Neural cell (in vitro differentiated cells): ENCODE measurements at regions not wholly inside any gene's neighbourhood (a gene's known extent, or its start where the extent isn't known, plus 50 kb on each side); places are given as distances from the start of the nearest gene placed in this dataset.

ENCODE experiments used
- H2AFZ ChIP-seq: fragments of 200-600, 300-800 bp; sonication (generic), shearing (Covaris generic); 2 replicates; pipeline ENCODE4 v1.6.0; 2014; ENCODE audit warnings: low read depth, mild to moderate bottlenecking, antibody characterized with exemption, low read length, moderate library complexity
- H3F3A ChIP-seq: fragments of 200-600 bp; shearing (Covaris generic); 2 replicates; pipeline ENCODE4 v1.6.1; 2016; ENCODE audit warnings: mild to moderate bottlenecking, moderate library complexity, mixed read lengths, antibody characterized with exemption, low read length; ENCODE audit not compliant: insufficient read depth, poor library complexity, severe bottlenecking
- H3K27ac ChIP-seq: fragments of 200-600, 300-800 bp; sonication (generic), shearing (Covaris generic); 2 replicates; pipeline ENCODE4 v1.5.1; 2014; ENCODE audit warnings: mild to moderate bottlenecking, low read length, moderate library complexity
- H3K27me3 ChIP-seq: fragments of 300-800, 200-600 bp; sonication (generic), shearing (Covaris generic); 2 replicates; pipeline ENCODE4 v1.6.0; 2014; ENCODE audit warnings: mild to moderate bottlenecking, low read depth, low read length, moderate library complexity; ENCODE audit not compliant: insufficient read depth
- H3K36me3 ChIP-seq: fragments of 300-800, 200-600 bp; sonication (generic), shearing (Covaris generic); 2 replicates; pipeline ENCODE4 v1.5.1; 2014; ENCODE audit warnings: mild to moderate bottlenecking, antibody characterized with exemption, low read length, moderate library complexity; ENCODE audit not compliant: insufficient read depth
- H3K4me2 ChIP-seq: fragments of 300-800, 200-600 bp; sonication (generic), shearing (Covaris generic); 2 replicates; pipeline ENCODE4 v1.6.0; 2014; ENCODE audit warnings: mild to moderate bottlenecking, low read length
- H3K4me3 ChIP-seq: fragments of 300-800, 200-600 bp; sonication (generic), shearing (Covaris generic); 2 replicates; pipeline ENCODE4 v1.5.1; 2014; ENCODE audit warnings: mild to moderate bottlenecking, low read length, moderate library complexity
- H3K79me2 ChIP-seq: fragments of 200-600 bp; shearing (Covaris generic); replicated peaks from 2 replicates; pipeline ENCODE4 v1.6.0; 2014; ENCODE audit warnings: mild to moderate bottlenecking, low read length, moderate library complexity; ENCODE audit not compliant: insufficient read depth
- H3K9ac ChIP-seq: fragments of 300-800, 200-600 bp; sonication (generic), shearing (Covaris generic); 2 replicates; pipeline ENCODE4 v1.6.1; 2016; ENCODE audit warnings: mild to moderate bottlenecking, low read length, mixed read lengths
- H3K9me2 ChIP-seq: fragments of 200-600 bp; shearing (Covaris generic); 2 replicates; pipeline ENCODE4 v1.6.1; 2016; ENCODE audit warnings: mild to moderate bottlenecking, low read length, mixed read lengths; ENCODE audit not compliant: insufficient read depth
- H3K9me3 ChIP-seq: fragments of 200-600, 300-800 bp; sonication (generic), shearing (Covaris generic); 2 replicates; pipeline ENCODE4 v1.6.1; 2016; ENCODE audit warnings: mild to moderate bottlenecking, mixed run types, low read length, moderate library complexity, mixed read lengths
- H4K20me1 ChIP-seq: fragments of 200-600 bp; shearing (Covaris generic); 2 replicates; pipeline ENCODE4 v1.6.1; 2016; ENCODE audit warnings: mild to moderate bottlenecking, mixed run types; ENCODE audit not compliant: insufficient read depth
- EP300 ChIP-seq: fragments of 450-650 bp; conservative IDR thresholded peaks from 2 replicates; pipeline ENCODE4 v1.6.1; 2014; ENCODE audit warnings: antibody characterized with exemption, mild to moderate bottlenecking, moderate library complexity; ENCODE audit not compliant: poor library complexity, severe bottlenecking
- EZH2 ChIP-seq: fragments of 200-600, 300-800 bp; shearing (Covaris generic), sonication (generic); IDR thresholded peaks from 2 replicates; pipeline ENCODE4 v1.6.1; 2014; ENCODE audit warnings: antibody characterized with exemption, low read length, borderline replicate concordance, mild to moderate bottlenecking; ENCODE audit not compliant: insufficient read depth, poor library complexity, severe bottlenecking
- MXI1 ChIP-seq: fragments of 450-650 bp; conservative IDR thresholded peaks from 2 replicates; pipeline ENCODE4 v1.6.1; 2014; ENCODE audit warnings: antibody characterized with exemption, mild to moderate bottlenecking; ENCODE audit not compliant: poor library complexity, severe bottlenecking
- POLR2AphosphoS5 ChIP-seq: IDR thresholded peaks from 2 replicates; pipeline ENCODE4 v1.6.1; 2012
- RAD21 ChIP-seq: fragments of 450-650 bp; conservative IDR thresholded peaks from 2 replicates; pipeline ENCODE4 v1.6.1; 2014; ENCODE audit warnings: antibody characterized with exemption, mild to moderate bottlenecking, moderate library complexity
- SMC3 ChIP-seq: fragments of 450-650 bp; conservative IDR thresholded peaks from 2 replicates; pipeline ENCODE4 v1.6.1; 2014; ENCODE audit warnings: antibody characterized with exemption, mild to moderate bottlenecking, moderate library complexity; ENCODE audit not compliant: poor library complexity
- TAF1 ChIP-seq: IDR thresholded peaks from 2 replicates; pipeline ENCODE4 v1.6.1; 2012; ENCODE audit warnings: low read depth
- TF ChIP-seq, protein P1 (sequence below): fragments of 450-650 bp; IDR thresholded peaks from 2 replicates; pipeline ENCODE4 v1.5.1; 2014; ENCODE audit warnings: antibody characterized with exemption, mild to moderate bottlenecking, moderate library complexity; ENCODE audit not compliant: poor library complexity, severe bottlenecking
- TF ChIP-seq, protein P2 (sequence below): IDR thresholded peaks from 2 replicates; pipeline ENCODE4 v1.6.1; 2012; ENCODE audit warnings: borderline replicate concordance

DNA sequence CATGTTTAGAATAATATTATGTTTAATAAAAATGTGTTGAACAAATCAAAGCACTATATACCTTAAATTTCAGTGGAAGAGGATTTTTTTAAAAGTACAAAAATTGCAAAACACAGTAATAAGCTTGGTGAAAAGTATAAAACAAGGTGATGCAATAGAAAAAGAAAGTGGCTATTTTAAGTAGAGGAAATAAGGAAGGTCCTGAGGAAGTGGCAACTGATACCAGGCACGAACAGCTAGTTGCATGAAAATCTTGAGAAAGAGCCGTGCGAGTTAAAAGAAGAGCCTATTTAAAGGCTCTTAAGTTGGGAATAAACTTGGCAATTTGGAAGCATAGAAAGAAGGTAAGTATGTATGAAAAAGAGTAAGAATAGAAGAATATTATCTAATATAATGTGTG, 1679.3 kb downstream of the LRRC4C start:
- no peaks in the 10 kb centered on the region for H4K20me1 ChIP-seq
- H3F3A ChIP-seq = no peaks in the 10 kb centered on the region
- H3K4me2 ChIP-seq = no peak overlapping the region
- H3K27ac ChIP-seq = no peak overlapping the region
- no peak overlapping the region for H2AFZ ChIP-seq
- TF ChIP-seq, protein P1, sequence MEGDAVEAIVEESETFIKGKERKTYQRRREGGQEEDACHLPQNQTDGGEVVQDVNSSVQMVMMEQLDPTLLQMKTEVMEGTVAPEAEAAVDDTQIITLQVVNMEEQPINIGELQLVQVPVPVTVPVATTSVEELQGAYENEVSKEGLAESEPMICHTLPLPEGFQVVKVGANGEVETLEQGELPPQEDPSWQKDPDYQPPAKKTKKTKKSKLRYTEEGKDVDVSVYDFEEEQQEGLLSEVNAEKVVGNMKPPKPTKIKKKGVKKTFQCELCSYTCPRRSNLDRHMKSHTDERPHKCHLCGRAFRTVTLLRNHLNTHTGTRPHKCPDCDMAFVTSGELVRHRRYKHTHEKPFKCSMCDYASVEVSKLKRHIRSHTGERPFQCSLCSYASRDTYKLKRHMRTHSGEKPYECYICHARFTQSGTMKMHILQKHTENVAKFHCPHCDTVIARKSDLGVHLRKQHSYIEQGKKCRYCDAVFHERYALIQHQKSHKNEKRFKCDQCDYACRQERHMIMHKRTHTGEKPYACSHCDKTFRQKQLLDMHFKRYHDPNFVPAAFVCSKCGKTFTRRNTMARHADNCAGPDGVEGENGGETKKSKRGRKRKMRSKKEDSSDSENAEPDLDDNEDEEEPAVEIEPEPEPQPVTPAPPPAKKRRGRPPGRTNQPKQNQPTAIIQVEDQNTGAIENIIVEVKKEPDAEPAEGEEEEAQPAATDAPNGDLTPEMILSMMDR = no peak
- TF ChIP-seq MXI1 (no peak), POLR2AphosphoS5 (no peak), RAD21 (no peak), TAF1 (no peak), EZH2 (no peak), SMC3 (no peak), EP300 (no peak)
- TF ChIP-seq, protein P2, sequence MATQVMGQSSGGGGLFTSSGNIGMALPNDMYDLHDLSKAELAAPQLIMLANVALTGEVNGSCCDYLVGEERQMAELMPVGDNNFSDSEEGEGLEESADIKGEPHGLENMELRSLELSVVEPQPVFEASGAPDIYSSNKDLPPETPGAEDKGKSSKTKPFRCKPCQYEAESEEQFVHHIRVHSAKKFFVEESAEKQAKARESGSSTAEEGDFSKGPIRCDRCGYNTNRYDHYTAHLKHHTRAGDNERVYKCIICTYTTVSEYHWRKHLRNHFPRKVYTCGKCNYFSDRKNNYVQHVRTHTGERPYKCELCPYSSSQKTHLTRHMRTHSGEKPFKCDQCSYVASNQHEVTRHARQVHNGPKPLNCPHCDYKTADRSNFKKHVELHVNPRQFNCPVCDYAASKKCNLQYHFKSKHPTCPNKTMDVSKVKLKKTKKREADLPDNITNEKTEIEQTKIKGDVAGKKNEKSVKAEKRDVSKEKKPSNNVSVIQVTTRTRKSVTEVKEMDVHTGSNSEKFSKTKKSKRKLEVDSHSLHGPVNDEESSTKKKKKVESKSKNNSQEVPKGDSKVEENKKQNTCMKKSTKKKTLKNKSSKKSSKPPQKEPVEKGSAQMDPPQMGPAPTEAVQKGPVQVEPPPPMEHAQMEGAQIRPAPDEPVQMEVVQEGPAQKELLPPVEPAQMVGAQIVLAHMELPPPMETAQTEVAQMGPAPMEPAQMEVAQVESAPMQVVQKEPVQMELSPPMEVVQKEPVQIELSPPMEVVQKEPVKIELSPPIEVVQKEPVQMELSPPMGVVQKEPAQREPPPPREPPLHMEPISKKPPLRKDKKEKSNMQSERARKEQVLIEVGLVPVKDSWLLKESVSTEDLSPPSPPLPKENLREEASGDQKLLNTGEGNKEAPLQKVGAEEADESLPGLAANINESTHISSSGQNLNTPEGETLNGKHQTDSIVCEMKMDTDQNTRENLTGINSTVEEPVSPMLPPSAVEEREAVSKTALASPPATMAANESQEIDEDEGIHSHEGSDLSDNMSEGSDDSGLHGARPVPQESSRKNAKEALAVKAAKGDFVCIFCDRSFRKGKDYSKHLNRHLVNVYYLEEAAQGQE = no peak
- H3K27me3 ChIP-seq = no peaks in the 10 kb centered on the region
- H3K4me3 ChIP-seq = no peak overlapping the region
- no peaks in the 10 kb centered on the region for H3K36me3 ChIP-seq
- no peak overlapping the region for H3K9ac ChIP-seq
- H3K9me3 ChIP-seq = no peaks in the 10 kb centered on the region
- no peaks in the 10 kb centered on the region for H3K79me2 ChIP-seq
- no peaks in the 10 kb centered on the region for H3K9me2 ChIP-seq

DNA sequence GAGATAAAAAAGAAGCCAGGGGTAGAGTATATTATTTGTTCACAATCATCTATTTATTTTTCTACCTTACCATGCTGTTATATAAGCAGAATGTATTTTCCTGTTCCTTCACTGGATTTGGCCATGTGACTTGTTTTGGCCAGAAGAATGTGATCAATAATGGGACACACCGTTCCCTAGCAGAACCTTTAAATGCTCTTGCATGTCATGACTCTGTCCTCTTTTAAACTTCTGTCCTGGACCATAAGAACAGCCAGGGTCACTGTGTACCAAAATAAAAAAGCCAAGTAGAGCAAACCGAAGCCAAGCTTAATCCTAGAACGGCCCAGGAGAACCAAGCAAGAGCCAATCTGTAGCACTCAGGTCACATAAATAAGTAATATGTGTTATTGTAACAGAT, 1682.4 kb downstream of the LRRC4C start:
- TF ChIP-seq, protein P1 = no peak
- TF ChIP-seq RAD21 (no peak), MXI1 (no peak), EZH2 (no peak), TAF1 (no peak), SMC3 (no peak), POLR2AphosphoS5 (no peak), EP300 (no peak)
- TF ChIP-seq, protein P2 = no peak
- Histone ChIP-seq H3K27me3 (no peaks in the 10 kb centered on the region), H4K20me1 (no peaks in the 10 kb centered on the region)

More for the DNA sequence above, 1682.4 kb downstream of the LRRC4C start:
- Histone ChIP-seq H3F3A (no peaks in the 10 kb centered on the region), H3K27ac (no peak overlapping the region), H2AFZ (no peak overlapping the region), H3K9me2 (no peaks in the 10 kb centered on the region), H3K36me3 (no peaks in the 10 kb centered on the region), H3K4me2 (no peak overlapping the region), H3K9ac (no peak overlapping the region), H3K9me3 (no peaks in the 10 kb centered on the region), H3K4me3 (no peak overlapping the region), H3K79me2 (no peaks in the 10 kb centered on the region)
